Neural progenitor cell (in vitro differentiated cells): ENCODE measurements at regions not wholly inside any gene's neighbourhood (a gene's known extent, or its start where the extent isn't known, plus 50 kb on each side); places are given as distances from the start of the nearest gene placed in this dataset. TPM values are rescaled to one million over a fixed set of nuclear protein-coding genes. Genes with fewer than 3 reads are reported as not detected.

Experiments used
- DNase-seq: peaks from one replicate; pipeline ENCODE4 v3.0.0-alpha.2; 2016; ENCODE audit warnings: low spot score
- H2AFZ ChIP-seq: fragments of 200-600 bp; sonication (generic); replicated peaks from 2 replicates; pipeline ENCODE4 v1.6.1; 2016; ENCODE audit warnings: antibody characterized with exemption
- H3F3A ChIP-seq: fragments of 200-600 bp; sonication (generic); 2 replicates; pipeline ENCODE4 v1.6.1; 2016; ENCODE audit warnings: antibody characterized with exemption, low read depth
- H3K27ac ChIP-seq: fragments of 200-600 bp; sonication (generic); 2 replicates; pipeline ENCODE4 v1.5.1; 2016; ENCODE audit warnings: mild to moderate bottlenecking
- H3K27me3 ChIP-seq: fragments of 200-600 bp; sonication (generic); 2 replicates; pipeline ENCODE4 v1.6.1; 2016; ENCODE audit warnings: mild to moderate bottlenecking, moderate library complexity
- H3K36me3 ChIP-seq: fragments of 200-600 bp; sonication (generic); 2 replicates; pipeline ENCODE4 v1.5.1; 2016
- H3K4me1 ChIP-seq: fragments of 200-600 bp; sonication (generic); 2 replicates; pipeline ENCODE4 v1.6.1; 2016; ENCODE audit warnings: mixed run types
- H3K4me2 ChIP-seq: fragments of 200-600 bp; sonication (generic); 2 replicates; pipeline ENCODE4 v1.6.1; 2016
- H3K4me3 ChIP-seq: fragments of 200-600 bp; sonication (generic); 2 replicates; pipeline ENCODE4 v1.5.1; 2016
- H3K79me2 ChIP-seq: fragments of 200-600 bp; sonication (generic); 2 replicates; pipeline ENCODE4 v1.6.1; 2016; ENCODE audit warnings: low read depth
- H3K9ac ChIP-seq: fragments of 200-600 bp; sonication (generic); 2 replicates; pipeline ENCODE4 v1.6.1; 2016
- H3K9me3 ChIP-seq: fragments of 200-600 bp; sonication (generic); 2 replicates; pipeline ENCODE4 v1.5.1; 2016; ENCODE audit warnings: low read depth
- H4K20me1 ChIP-seq: fragments of 200-600 bp; sonication (generic); 2 replicates; pipeline ENCODE4 v1.6.1; 2016; ENCODE audit warnings: low read depth
- H3K27ac Mint-ChIP-seq: 3 replicates; pipeline ENCODE4 v1.8.0; 2021; ENCODE audit warnings: mixed read lengths
- H3K27me3 Mint-ChIP-seq: 2 replicates; pipeline ENCODE4 v1.8.0; 2022; ENCODE audit warnings: low read depth, mild to moderate bottlenecking, inconsistent platforms, moderate library complexity, mixed read lengths; ENCODE audit not compliant: insufficient read depth
- H3K36me3 Mint-ChIP-seq: 3 replicates; pipeline ENCODE4 v1.8.0; 2021; ENCODE audit warnings: mixed read lengths
- H3K4me1 Mint-ChIP-seq: 3 replicates; pipeline ENCODE4 v1.8.0; 2021; ENCODE audit warnings: mixed read lengths
- H3K4me3 Mint-ChIP-seq: 3 replicates; pipeline ENCODE4 v1.8.0; 2021; ENCODE audit warnings: mild to moderate bottlenecking, moderate library complexity, mixed read lengths
- H3K9me3 Mint-ChIP-seq: 3 replicates; pipeline ENCODE4 v1.8.0; 2020; ENCODE audit warnings: mixed read lengths
- CTCF ChIP-seq: fragments of 200-600 bp; sonication (generic); IDR thresholded peaks from 2 replicates; pipeline ENCODE4 v1.5.1; 2017; ENCODE audit warnings: antibody characterized with exemption, mild to moderate bottlenecking
- EZH2 ChIP-seq: fragments of 200-600 bp; sonication (generic); IDR thresholded peaks from 2 replicates; pipeline ENCODE4 v1.6.1; 2017; ENCODE audit warnings: antibody characterized with exemption, mild to moderate bottlenecking, moderate library complexity
- EZH2phosphoT487 ChIP-seq: fragments of 200-600 bp; sonication (generic); IDR thresholded peaks from 2 replicates; pipeline ENCODE4 v1.6.1; 2017; ENCODE audit warnings: antibody characterized with exemption
- small RNA-seq: library from RNA; depleted of rRNA; stranded (forward); fragments of <200 nt; gene quantifications from one replicate; pipeline ENCODE3, GENCODE V24; 2015

DNA sequence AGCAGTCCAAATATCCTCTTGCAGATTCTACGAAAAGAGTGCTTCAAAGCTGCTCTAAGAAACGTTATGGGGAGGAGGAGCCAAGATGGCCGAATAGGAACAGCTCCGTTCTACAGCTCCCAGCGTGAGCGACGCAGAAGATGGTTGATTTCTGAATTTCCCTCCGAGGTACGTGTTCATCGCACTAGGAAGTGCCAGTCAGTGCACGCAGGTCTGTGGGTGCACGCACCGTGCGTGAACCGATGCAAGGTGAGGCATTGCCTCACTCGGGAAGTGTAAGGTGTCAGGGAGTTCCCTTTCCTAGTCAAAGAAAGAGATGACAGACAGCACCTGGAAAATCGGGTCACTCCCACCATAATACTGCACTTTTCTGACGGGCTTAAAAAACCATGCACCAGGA lies 272.1 kb upstream of the DEFB115 start:
- Histone ChIP-seq H4K20me1 (no peaks in the 10 kb centered on the region), H3K4me3 (no peak overlapping the region), H3K9me3 (peaks cover 31% of the 10 kb centered on the region), H3F3A (no peaks in the 10 kb centered on the region), H3K4me1 (no peaks in the 10 kb centered on the region), H2AFZ (no peak overlapping the region), H3K4me2 (no peak overlapping the region), H3K9ac (no peak overlapping the region), H3K27me3 (no peaks in the 10 kb centered on the region), H3K36me3 (no peaks in the 10 kb centered on the region), H3K79me2 (no peaks in the 10 kb centered on the region), H3K27ac (no peak overlapping the region)
- H3K27me3 Mint-ChIP-seq, result peaks cover 9% of the 10 kb centered on the region
- H3K4me1 Mint-ChIP-seq, result no peaks in the 10 kb centered on the region
- no peaks in the 10 kb centered on the region for H3K36me3 Mint-ChIP-seq
- peaks cover 72% of the 10 kb centered on the region for H3K9me3 Mint-ChIP-seq
- TF ChIP-seq EZH2 (no peak), CTCF (no peak), EZH2phosphoT487 (no peak)
- H3K4me3 Mint-ChIP-seq, result no peak overlapping the region
- DNase-seq, result no peak
- H3K27ac Mint-ChIP-seq, result no peak overlapping the region

Small RNA genes lying in the stretch of these regions (small RNA-seq; reads per million reads assigned to genes)
- not detected for gene RNA5SP528
